ENCODE measurements at regions not wholly inside any gene's neighbourhood (a gene's known extent, or its start where the extent isn't known, plus 50 kb on each side); places are given as distances from the start of the nearest gene placed in this dataset.

DNA sequence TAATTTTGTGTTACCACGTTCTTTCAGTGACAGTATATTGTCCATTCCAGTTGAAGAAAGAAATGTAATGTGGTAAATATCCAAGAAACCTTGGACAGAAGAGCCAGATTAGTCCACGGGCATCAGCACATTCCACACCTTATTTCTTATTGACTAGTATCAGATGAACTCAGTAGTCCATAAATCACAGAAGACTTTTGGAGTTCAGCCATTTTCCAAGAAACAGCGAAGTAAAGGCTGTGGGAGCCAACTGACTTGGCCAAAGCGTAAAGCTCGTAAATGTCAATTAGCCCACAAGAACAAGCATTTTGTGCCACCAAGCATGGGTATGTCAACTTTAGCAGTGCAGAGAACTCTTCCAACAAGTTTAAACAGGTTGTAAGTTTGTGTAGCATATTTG, 60.2 kb upstream of the STARD4 start:
- peaks cover 6% of the 10 kb centered on the region for H3K27me3 Mint-ChIP-seq
- H3K4me1 Mint-ChIP-seq (ENCODE audit: low read depth) = no peaks in the 10 kb centered on the region
- H3K9me3 Mint-ChIP-seq (ENCODE audit: low read depth) = no peaks in the 10 kb centered on the region
- peaks cover 3% of the 10 kb centered on the region for H3K36me3 Mint-ChIP-seq
- H3K4me3 Mint-ChIP-seq = no peak overlapping the region
- no peak overlapping the region for H3K27ac Mint-ChIP-seq

DNA sequence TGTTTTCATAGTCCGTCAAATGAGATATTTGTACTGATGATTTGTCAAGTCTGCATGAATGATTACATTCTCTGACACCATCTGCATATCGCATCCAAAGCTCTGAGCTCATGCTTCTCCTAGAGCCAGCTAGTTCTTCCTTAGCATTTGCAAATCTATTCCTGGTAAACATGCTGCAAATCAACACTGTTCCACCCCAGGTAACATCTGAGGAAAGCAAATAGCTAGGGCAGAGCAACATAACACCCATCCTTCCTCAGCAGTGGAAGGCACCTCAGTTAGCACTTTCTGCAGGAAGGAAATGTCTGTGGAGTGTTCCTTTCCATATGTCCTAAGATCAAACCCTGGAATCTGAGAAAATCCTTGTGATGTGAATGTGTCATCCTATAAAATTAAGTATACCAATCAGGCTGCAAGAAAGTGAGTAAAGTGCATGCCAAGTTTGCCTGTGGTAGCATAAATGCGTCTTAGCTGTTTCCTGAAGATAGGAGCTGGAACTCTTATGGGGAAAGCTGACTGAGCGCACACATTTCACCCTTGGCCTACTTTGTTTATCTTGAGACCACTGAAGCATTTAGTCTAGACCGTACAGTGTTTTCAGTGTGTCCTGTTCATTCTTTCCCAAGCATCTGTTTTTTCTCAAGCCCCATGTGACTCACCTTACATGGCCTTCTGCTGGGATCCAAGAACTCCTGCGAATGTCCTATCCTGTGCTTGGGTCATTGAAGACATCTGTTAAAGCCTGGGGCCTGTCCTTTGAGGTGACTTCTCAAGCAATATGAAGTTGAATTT, 50.9 kb upstream of the STARD4 start:
- Mint-ChIP-seq H3K4me1 (ENCODE audit: low read depth) (no peaks in the 10 kb centered on the region), H3K4me3 (no peak overlapping the region), H3K27me3 (no peaks in the 10 kb centered on the region), H3K27ac (no peak overlapping the region), H3K9me3 (ENCODE audit: low read depth) (peaks cover 13% of the 10 kb centered on the region), H3K36me3 (peaks cover 8% of the 10 kb centered on the region)

GRCh38 chr5:111562561-111562960, 50.2 kb upstream of the STARD4 start:
- Mint-ChIP-seq H3K4me1 (ENCODE audit: low read depth) (no peaks in the 10 kb centered on the region), H3K9me3 (ENCODE audit: low read depth) (peaks cover 13% of the 10 kb centered on the region), H3K27me3 (no peaks in the 10 kb centered on the region), H3K36me3 (peaks cover 8% of the 10 kb centered on the region), H3K4me3 (no peak overlapping the region), H3K27ac (no peak overlapping the region)
